WI38 (cell line): ENCODE measurements at regions not wholly inside any gene's neighbourhood (a gene's known extent, or its start where the extent isn't known, plus 50 kb on each side); places are given as distances from the start of the nearest gene placed in this dataset.

Source experiments
- H3K4me3 ChIP-seq: 2 replicates; pipeline ENCODE4 v1.5.1; 2011; ENCODE audit warnings: low read depth, mild to moderate bottlenecking, control low read depth, low read length
- CTCF ChIP-seq: IDR thresholded peaks from 2 replicates; pipeline ENCODE4 v1.5.1; 2012; ENCODE audit warnings: low read depth, mild to moderate bottlenecking, control low read depth, low read length

GRCh38 chr22:49101225-49101624, 726.4 kb downstream of the BRD1 start:
- no peak for TF ChIP-seq CTCF
- no peak overlapping the region for H3K4me3 ChIP-seq

- TF ChIP-seq CTCF: no peak
Measured at GRCh38 chr22:49100773-49101172, 726.9 kb downstream of the BRD1 start.

GRCh38 chr22:49100316-49100715, 727.4 kb downstream of the BRD1 start:
- H3K4me3 ChIP-seq: no peak overlapping the region
- no peak for TF ChIP-seq CTCF

More at GRCh38 chr22:49100773-49101172, 726.9 kb downstream of the BRD1 start:
- no peak overlapping the region for H3K4me3 ChIP-seq

GRCh38 chr22:49099496-49100124, 728.1 kb downstream of the BRD1 start:
- TF ChIP-seq CTCF: no peak
- no peak overlapping the region for H3K4me3 ChIP-seq

- H3K4me3 ChIP-seq: no peak overlapping the region
- no peak for TF ChIP-seq CTCF
Measured at GRCh38 chr22:49099089-49099488, 728.6 kb downstream of the BRD1 start.

- no peak overlapping the region for H3K4me3 ChIP-seq
- TF ChIP-seq CTCF: no peak
Measured at GRCh38 chr22:49097966-49098365, 729.7 kb downstream of the BRD1 start.

GRCh38 chr22:49097171-49097925, 730.3 kb downstream of the BRD1 start:
- no peak for TF ChIP-seq CTCF
- no peak overlapping the region for H3K4me3 ChIP-seq
